Esophagus muscularis mucosa (tissue), 3 donors: ENCODE measurements at regions not wholly inside any gene's neighbourhood (a gene's known extent, or its start where the extent isn't known, plus 50 kb on each side); places are given as distances from the start of the nearest gene placed in this dataset.

Experiments used
- CTCF ChIP-seq, 3 experiments: fragments of 200-600 bp in 2 of 3; fragments of 450-650 bp in 1 of 3; sonication (generic) in 2 of 3; IDR thresholded peaks; one replicate each; pipeline ENCODE4 v1.5.1; 2017 to 2019; ENCODE audit warnings: antibody characterized with exemption in 3 of 3, mild to moderate bottlenecking in 2 of 3, moderate library complexity in 1 of 3
- POLR2A ChIP-seq: fragments of 450-650 bp; IDR thresholded peaks from one replicate; pipeline ENCODE4 v1.6.1; 2017; ENCODE audit warnings: antibody characterized with exemption, moderate library complexity, mild to moderate bottlenecking, low read depth

GRCh38 chr1:98498651-98499050 lies 162.9 kb upstream of the SNX7 start:
- TF ChIP-seq POLR2A: no peak
- no peak for TF ChIP-seq CTCF (IDR thresholded peaks at IDR 0.05)
